GM06990 (cell line): ENCODE measurements at regions not wholly inside any gene's neighbourhood (a gene's known extent, or its start where the extent isn't known, plus 50 kb on each side); places are given as distances from the start of the nearest gene placed in this dataset.

ENCODE experiments used
- DNase-seq: peaks from one replicate; pipeline ENCODE4 v3.0.0-alpha.2; 2011; ENCODE audit not compliant: insufficient read length; ENCODE audit errors: extremely low read depth
- H3K27me3 ChIP-seq: replicated peaks from 2 replicates; pipeline ENCODE4 v1.6.0; 2011; ENCODE audit warnings: low read length; ENCODE audit not compliant: control insufficient read depth, insufficient read depth
- H3K36me3 ChIP-seq: 2 replicates; pipeline ENCODE4 v1.5.1; 2011; ENCODE audit warnings: low read length; ENCODE audit not compliant: control insufficient read depth, insufficient read depth
- H3K4me3 ChIP-seq: replicated peaks from 2 replicates; pipeline ENCODE4 v1.5.1; 2011; ENCODE audit warnings: low read depth, mild to moderate bottlenecking, control low read depth, low read length
- CTCF ChIP-seq: IDR thresholded peaks from 2 replicates; pipeline ENCODE4 v1.5.1; 2011; ENCODE audit warnings: low read length, control low read depth, mild to moderate bottlenecking, inconsistent platforms; ENCODE audit not compliant: insufficient read depth, poor library complexity, severe bottlenecking

- no peak overlapping the region for H3K4me3 ChIP-seq
- H3K27me3 ChIP-seq: no peaks in the 10 kb centered on the region
- no peak for TF ChIP-seq CTCF
- no peaks in the 10 kb centered on the region for H3K36me3 ChIP-seq
- DNase-seq: no peak
These were observed 450.1 kb upstream of the MANEA start for GRCh38 chr6:95127261-95127660.

- TF ChIP-seq CTCF: no peak
- H3K27me3 ChIP-seq: no peaks in the 10 kb centered on the region
- DNase-seq: no peak
- no peaks in the 10 kb centered on the region for H3K36me3 ChIP-seq
- no peak overlapping the region for H3K4me3 ChIP-seq
These were observed 448.9 kb upstream of the MANEA start for GRCh38 chr6:95128439-95128838.

GRCh38 chr6:95128947-95129346, 448.4 kb upstream of the MANEA start:
- no peaks in the 10 kb centered on the region for H3K27me3 ChIP-seq

GRCh38 chr6:95133578-95133977, 443.8 kb upstream of the MANEA start:
- no peak for TF ChIP-seq CTCF
- Histone ChIP-seq H3K36me3 (no peaks in the 10 kb centered on the region), H3K27me3 (no peaks in the 10 kb centered on the region), H3K4me3 (no peak overlapping the region)
- no peak for DNase-seq

More at GRCh38 chr6:95128947-95129346, 448.4 kb upstream of the MANEA start:
- no peak for TF ChIP-seq CTCF
- no peak overlapping the region for H3K4me3 ChIP-seq
- no peak for DNase-seq
- H3K36me3 ChIP-seq: no peaks in the 10 kb centered on the region

GRCh38 chr6:95135182-95135581, 442.2 kb upstream of the MANEA start:
- Histone ChIP-seq H3K36me3 (no peaks in the 10 kb centered on the region), H3K27me3 (no peaks in the 10 kb centered on the region), H3K4me3 (no peak overlapping the region)
- no peak for DNase-seq
- TF ChIP-seq CTCF: no peak

- Histone ChIP-seq H3K4me3 (no peak overlapping the region), H3K36me3 (no peaks in the 10 kb centered on the region), H3K27me3 (no peaks in the 10 kb centered on the region)
- DNase-seq: no peak
- no peak for TF ChIP-seq CTCF
These were observed 435.2 kb upstream of the MANEA start for GRCh38 chr6:95142101-95142500.
